OCI-M2 (cell line): ENCODE measurements at regions not wholly inside any gene's neighbourhood (a gene's known extent, or its start where the extent isn't known, plus 50 kb on each side); places are given as distances from the start of the nearest gene placed in this dataset.

Experiments
- DNase-seq: peaks from one replicate; lab custom pipeline; 2025; ENCODE audit not compliant: unreplicated experiment; lab: John Stamatoyannopoulos, UW

DNA sequence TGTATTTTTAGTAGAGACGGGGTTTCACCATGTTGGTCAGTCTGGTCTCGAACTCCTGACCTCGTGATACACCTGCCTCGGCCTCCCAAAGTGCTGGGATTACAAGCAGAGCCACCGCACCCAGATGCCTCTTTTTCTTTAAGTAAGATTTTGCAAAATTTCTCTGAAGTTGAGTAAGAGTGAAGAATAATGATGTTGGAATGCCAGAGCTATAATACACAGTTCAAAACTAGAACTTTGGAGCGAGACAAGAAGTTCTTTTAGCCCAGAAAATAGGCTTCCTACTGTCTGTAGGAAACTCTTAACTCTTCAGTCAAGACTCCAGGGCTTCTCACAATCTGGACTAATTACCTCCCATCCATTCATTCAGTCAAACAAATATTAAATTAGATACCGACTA lies 51.4 kb downstream of the MARCHF4 start:
- DNase-seq: no peak

DNA sequence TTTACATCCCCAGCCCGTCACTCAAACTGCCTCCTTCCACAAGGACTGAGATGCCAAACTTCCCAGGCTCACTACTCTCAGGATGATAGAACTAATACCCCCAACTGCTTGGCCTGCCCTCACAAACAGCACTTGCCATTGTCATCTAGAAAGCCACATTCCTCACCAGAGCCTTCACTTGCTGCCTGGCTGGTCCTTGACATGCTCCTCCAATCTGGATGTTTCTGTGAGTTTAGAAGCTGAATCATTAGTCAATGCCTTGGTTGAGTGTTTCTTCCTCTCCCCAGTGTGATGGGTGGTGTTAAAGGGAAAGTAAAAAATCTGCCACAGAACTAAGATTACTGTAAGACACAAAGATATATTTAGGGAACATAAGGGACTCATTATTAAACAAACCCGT lies 52.5 kb downstream of the MARCHF4 start:
- no peak for DNase-seq

DNA sequence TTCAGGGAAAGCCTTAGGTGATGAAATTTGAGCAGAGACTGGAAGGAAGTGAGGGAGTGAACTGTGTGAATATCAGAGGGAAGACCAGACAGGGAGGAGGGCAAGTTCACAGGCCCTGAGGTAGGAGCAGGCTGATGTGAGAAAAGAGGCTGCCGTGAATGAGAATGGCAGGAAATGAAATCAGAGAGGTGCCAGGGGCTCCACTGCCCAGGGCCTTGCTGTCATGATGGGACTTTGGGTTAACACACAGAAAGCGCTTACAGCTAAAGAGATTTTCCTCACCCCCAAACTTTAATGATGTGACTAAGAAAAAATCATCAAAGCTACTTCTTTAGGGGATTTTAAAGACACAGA lies 53.8 kb downstream of the MARCHF4 start:
- DNase-seq: no peak

DNA sequence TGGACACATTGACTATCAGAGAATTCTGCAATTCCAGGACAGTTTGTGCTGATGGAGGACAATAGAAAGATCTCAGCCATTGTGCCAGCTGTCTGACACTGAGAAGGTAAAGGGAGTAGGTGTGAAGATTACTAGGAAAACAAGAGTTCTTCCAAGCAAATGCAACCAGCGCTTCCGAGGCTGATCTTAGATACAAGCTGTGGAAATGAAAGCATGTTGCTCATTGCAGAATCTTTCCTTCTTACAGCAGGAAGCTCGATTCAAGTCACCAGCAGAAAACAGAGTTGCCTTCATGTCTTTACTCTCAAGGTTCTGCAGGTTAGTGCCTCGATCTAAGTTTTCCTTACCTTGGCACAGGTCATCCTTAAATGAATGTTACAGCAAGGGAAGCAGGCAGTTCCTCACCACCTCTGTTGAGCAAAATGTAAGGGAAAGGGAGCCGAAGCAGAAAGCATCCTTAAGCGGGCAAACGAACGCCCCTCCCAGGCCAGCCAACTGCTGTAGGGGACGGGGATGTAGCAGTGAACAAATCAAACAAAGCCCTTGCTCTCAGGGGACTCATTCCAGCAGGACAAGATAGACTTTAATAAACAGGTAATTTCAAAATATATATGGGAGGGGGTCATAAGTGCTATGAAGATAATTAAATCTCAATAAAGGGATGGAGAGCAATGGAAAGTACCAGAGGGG lies 54.3 kb downstream of the MARCHF4 start:
- no peak for DNase-seq

DNA sequence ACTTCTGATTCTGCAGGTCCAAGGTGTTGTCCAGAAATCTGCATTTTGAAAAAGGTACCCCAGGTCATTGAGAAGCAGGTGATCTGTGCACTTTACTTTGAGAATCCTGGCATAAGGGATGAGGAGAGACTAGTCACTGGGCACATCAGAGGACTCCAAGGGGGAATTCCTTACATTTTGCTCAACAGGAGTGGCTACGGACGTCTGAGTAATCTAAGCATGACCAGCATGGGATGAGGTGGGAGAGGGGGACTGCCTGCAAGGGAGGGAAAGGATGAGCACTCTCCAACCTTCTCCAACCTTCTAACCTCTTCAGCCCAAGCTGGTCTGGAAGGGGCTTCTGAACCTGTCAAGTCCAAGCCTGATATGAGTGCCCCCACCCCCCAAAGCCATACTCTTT lies 55.5 kb downstream of the MARCHF4 start:
- no peak for DNase-seq

DNA sequence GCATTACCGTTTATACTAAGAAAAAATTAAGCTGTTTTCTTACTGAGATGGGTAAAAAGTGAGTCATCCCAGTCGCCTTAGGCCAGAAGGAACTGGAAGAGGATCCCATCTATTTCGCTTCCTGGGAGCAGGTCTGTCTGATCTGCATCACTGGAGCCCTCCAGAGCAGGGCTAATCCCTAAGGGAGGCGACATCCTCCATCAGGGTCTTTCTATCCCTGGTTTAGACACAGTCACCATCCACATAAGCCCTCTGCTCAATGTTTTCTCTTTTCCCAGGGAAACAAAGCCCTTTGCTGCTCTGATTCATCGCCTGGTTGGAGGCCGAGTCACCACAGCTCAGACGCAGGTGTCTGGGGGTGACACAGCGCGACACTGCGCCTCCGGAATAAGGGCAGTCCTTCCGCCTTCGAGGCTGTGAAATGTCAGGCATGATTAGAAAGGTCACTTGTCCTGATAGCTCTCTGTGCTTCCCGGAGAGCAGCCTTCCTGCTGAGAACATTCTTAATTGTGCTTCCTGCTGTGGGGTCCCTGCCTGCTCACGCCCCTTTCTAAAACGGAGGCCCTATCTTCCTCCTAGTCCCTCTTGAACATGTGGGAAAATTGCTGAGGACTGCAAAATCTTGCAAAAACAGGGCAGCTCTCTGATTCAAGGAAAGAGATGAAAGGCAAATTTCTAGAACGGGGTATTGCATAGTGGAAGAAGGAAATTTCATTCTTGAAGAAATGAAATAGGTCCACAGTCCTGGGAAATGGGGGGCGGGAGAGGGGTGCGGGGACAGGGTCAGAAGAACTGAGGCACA lies 56.3 kb downstream of the MARCHF4 start:
- no peak for DNase-seq

DNA sequence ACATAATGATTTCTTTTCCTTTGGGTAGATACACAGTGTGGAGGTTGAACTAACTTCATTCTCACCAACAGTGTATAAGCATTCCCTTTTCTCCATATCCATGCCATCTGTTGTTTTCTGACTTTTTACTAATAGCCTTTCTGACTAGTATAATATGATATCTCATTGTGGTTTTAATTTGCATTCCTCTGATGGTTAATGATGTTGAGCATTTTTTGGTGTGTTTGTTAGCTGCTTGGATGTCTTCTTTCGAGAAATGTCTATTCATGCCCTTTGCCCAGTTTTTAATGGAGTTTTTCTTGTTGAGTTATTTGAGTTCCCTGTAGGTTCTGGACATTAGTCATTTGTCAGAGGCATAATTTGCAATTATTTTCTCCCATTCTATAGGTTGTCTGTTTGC lies 59.8 kb downstream of the MARCHF4 start:
- DNase-seq: no peak

DNA sequence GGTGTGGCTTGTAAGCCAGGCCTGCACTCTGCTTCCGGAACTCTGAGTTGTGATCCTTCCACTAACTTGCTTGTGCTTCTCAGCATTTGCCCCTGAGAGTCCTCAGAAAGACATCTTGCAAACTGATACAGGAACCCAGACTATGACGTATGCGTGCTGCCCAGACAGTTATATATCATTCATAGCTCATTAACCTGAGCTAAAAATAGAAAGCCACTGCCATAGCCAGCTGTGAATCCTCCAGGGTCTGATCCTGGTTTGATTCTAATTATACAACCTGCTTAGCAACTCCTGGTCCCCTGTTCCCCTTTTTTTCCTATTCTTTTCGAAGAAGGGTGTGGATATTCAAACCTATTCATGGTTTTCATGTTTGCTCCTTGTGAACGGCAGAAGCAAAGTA lies 63.7 kb downstream of the MARCHF4 start:
- DNase-seq: no peak

DNA sequence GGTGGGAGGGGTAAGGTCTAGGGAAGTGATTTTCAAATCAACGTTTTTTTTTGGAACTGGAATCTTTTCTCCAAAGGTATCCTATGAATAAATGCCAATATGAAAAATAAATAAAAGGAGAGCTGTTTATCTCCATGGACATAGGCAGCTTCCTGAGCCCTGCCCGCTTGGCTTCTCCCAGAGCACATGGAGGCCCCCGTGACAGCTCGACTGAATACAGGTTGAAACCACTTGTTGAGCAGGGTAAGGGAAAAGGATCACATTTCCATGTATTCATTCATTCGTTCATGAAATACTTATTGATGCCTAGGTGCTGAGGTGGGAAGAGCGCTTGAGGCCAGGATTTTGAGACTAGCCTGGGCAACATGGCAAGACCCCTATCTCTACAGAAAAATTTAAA lies 64.8 kb downstream of the MARCHF4 start:
- no peak for DNase-seq

DNA sequence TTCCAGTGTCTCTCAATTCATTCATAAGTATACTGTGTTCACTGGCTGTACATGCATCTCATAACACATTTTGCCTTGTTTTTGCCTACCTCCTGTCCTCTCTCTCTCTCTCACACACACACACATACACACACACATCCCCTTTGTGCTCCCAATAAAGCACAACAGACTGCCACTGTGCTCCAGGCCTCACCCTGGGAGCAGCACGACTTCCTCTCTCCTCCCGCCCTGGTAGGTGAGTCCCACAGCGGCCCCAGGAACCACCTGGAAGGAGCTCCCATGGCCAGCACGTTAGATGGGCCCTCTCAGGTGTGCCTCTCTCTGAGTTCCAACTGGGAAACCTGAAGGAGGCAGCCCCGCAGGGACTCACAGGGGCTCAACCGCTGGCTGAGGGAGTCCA lies 65.4 kb downstream of the MARCHF4 start:
- no peak for DNase-seq

DNA sequence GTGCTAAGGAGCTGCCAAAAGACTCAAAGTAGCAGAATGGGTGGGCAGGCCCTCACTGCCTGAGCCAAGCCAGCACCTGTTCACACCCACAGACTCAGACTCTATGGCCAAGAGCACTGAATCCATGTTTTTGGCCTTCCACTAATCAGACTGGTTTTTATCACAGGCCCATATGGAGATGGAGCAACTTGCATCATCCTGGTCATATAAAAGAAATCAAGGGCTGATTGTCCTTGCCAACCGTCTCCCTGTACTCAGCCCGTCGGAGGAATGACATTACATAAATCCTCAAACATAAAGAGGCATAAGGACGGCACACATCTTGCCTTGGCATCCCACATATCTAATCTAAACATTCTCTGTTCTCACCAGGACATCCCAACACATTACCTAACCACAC lies 66.7 kb downstream of the MARCHF4 start:
- DNase-seq: no peak

DNA sequence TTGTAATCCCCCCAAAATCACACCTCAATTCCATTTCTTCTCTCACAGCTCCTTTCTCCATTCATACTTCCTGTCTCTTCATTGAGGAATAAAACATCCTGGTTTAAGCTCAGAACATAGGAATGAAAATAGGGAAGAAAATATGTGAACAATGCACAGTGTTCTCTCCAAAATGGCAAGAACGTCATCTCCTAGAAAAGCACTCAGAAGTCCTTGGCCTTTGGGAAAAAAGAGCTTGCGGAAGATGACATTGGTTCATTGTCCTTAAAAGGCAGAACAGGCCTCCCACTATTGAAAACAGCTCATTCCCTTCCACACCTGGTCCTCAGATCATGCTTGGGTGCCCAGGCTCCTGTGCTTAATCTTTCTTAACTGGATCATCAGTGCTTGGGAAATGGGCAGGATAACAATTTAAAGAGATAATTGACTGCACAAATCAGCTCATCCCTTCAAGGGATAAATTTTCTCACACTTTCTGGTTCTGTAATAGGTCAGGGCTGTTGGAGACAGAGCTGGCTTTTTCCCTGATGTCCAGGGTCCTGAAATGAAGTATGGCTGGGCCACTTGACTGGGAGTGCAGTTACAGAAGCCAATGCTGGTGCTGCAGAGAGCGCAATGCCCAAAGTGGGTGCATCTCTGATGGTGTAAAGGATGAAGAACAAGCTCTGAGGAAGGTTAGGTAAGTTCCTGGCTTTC lies 69.2 kb downstream of the MARCHF4 start:
- DNase-seq: no peak

DNA sequence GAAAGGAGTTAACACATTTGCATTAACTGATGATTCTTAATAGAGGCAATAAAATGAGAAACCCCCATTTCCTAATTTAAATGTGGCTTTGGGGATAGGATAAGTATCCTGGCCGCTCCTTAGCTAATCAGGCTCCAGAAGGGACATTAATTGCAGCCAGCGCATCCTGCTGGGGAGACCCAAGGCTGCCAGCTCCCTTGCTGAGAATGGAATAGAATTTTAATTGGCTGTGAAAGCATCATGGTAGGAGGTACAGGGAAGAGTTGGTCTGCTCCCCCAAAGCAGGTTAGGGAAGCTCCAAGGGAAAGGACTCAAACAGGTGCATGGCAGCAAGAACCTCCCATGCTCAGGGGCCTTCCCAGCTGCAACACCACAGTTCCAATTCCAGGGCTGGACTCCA lies 71.4 kb downstream of the MARCHF4 start:
- DNase-seq: no peak

DNA sequence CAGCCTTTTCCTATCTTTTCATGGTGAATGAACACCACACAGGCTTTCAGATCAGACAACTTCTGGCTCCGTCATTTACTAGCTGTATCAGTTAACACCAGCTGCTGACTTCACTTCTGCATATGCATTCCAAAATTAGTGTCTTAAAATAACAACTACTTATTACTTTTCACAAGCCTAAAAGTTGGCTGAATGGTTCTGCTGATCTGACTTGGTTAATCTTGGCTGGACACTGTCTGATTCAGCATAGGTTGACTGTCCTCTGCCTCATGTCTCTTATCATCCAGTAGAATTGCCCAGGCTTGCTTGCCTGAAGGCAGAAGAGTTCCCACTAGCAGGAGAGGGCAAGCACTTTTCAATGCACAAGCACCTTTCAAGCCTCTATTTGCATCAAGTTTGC lies 72.7 kb downstream of the MARCHF4 start:
- DNase-seq: peak; percentile 44

DNA sequence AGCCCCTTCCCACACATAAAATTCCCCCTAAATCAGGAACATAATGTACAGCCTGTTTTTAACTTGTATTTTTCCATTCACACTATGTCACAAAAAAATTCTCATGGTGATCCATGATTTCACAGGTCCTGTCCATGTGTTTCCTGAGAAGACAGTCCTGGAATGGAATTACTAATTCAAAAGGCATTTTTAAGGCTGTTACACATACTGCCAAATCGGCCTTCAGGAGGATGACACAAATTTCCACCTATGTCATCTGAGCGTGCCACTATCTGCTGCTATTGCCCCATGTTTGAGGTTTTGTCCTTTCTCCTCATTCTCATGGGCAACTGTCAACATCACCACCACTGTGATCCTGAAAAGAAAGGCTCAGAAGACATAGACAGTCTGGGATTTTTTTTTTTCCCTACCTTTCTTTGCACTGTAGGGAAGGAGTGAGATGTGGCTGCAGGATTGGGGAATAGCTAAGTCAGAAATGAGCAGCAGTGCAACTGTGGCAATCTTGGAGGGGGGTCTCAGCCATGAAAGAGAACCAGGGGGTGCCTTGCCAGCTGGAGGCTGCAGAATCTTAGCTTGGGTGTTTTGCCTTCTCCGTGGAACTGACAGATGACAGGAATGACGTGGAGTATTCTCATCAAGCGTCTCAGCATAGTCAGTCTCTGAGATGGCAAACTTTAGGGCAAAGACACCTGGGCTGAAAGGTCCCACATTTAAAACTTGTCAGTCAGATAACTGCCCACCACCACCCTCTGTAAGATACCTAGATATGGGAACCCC lies 73.4 kb downstream of the MARCHF4 start:
- DNase-seq: no peak

DNA sequence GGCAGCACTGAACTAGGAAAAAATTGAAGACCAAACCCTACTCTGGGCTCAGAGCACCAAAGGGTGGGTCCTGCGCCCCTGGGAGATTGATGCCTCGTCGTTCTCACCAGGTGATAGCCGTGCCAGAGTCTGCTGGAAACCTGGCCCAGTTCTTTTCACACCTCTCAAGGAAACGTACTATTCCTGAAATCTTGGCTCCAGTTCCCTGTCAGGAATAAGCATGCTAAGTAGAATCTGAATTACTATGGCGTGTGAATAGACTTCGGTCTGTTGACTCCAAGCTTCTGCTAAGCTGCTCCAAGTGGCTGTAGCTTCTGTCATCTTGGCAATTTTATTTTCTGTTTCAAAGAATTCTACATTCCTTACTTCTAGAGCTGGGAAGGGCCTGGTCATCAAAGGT lies 75.4 kb downstream of the MARCHF4 start:
- DNase-seq: no peak

DNA sequence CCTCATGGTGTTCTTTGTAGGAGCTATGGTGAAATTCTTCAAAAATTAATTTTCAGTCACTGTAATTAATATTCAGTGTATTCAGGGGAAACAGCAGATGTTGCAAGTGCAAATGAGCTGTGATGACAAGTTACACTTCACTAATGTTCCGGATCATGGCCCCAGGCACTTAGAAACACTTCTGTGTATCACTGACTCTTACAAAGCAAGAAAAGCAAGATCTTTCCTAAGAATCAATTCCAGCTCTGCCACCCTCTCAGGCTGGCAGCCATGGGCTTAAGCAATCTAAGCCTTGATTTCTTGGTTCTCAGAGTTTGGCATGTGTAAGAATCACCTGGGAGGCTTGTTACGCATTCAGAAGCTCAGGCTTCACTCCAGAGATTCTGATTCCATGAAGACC lies 78.0 kb downstream of the MARCHF4 start:
- no peak for DNase-seq

DNA sequence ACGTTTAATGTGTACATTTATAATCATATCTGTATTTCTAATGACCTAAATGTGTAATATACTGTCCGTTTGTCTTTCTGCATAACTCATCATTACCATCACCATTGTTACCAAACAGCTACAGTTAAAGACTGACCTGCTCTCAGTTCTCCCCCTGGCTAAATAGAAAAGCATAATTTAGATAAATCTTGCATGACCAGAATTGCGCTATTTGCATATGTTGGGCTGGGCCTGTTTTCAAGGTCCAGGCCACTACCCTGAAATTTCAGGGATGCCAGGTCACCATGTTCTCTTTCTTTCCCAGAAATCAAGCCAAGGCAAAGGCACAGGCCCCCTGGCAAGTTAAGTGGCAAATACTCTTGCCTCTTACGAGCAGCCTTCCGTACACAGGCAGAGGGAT lies 78.4 kb downstream of the MARCHF4 start:
- no peak for DNase-seq

DNA sequence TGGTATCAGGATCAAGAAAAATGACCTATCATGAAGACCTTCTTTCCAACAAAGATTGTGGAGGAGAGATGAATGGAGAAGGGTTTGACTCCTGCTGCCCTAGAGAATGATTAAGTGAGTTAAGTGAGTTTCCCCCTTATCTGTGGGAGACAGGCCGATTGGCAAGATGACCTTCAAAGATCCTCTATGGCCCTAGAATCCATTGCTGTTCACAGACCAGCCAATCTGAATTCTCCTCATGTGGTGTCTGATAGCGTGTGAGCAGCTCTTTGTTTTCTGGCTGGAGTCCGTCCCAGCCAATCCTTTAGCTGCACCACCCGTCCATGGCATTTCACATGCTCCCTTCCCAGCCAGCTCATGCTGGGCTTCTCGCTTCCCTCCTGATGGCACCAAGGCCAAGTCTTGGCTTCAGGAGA lies 79.4 kb downstream of the MARCHF4 start:
- peak; percentile 20 for DNase-seq

DNA sequence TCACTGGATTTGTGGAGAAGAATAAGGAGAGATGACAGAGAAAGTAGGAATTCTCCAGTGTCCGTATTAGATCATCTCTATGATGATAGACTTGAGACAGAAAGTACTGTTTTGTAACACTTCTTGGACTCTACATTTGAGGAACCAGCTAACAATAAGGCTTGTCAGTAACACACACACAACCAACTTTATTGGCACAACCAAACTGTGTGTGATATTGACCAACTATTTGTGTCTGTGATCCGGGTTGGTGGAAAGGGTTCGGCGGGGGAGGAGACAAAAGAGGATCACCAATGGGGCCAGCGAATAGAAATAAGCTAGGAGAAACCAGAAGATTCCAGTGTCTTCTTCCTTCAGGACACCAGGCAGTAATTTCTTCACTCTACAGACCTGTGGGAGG lies 79.8 kb downstream of the MARCHF4 start:
- no peak for DNase-seq

DNA sequence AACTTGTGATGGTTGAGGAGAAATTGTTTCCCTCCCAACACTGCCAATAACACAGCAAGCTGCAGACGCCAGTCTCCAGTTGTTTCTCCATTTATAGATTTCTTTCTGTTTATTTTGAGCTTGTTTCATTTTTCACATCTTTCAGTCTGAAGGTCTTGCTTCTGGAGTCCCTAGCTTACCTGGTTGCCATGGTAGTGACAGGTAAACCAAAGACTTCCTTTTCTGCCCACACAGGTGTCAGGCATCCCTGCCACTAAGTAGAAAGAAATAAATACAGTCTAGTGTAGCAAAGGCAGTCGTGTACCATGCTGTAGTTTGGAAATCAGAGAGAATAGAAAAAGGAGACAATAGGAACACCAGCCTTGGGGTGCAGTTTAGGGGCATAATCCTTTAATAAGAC lies 82.8 kb downstream of the MARCHF4 start:
- no peak for DNase-seq

DNA sequence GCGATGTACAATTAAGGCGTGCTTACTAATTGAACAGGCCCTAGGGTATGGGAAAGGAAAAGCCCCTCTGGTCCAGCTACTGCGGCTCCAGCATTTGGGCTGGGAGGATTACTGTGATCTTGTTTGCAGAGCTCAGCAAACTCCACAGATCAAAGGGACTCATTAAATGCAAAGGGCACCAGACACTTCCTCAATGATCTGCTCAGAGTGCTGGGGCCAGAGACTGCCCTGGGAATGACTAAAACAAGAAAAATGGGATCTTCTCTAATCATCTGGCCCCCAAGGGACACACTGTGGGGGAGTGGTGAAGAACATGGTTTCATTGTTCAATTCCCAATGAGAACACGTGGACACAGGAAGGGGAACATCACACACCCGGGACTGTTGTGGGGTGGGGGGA lies 85.0 kb downstream of the MARCHF4 start:
- no peak for DNase-seq
